ENCODE measurements at regions not wholly inside any gene's neighbourhood (a gene's known extent, or its start where the extent isn't known, plus 50 kb on each side); places are given as distances from the start of the nearest gene placed in this dataset.

DNA sequence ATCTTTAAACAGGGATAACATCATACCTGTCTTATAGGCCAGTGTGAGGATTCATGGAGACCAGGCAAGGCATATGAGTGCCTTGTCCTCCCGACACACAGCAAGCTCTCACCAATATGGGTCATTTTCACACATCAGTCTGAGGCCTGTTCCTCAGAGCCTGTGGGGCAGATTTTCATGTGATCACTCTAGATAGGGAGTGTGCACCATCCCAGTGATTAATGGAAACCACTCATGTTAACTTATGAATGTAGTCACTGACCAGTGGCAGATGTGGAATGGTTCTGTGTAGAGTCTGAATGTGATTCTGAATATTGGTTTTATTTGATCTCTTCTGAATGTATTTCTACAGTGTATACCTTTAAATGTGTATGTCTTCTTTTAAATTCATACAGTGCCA lies 219.7 kb upstream of the SFSWAP start:
- TF ChIP-seq, protein P1, sequence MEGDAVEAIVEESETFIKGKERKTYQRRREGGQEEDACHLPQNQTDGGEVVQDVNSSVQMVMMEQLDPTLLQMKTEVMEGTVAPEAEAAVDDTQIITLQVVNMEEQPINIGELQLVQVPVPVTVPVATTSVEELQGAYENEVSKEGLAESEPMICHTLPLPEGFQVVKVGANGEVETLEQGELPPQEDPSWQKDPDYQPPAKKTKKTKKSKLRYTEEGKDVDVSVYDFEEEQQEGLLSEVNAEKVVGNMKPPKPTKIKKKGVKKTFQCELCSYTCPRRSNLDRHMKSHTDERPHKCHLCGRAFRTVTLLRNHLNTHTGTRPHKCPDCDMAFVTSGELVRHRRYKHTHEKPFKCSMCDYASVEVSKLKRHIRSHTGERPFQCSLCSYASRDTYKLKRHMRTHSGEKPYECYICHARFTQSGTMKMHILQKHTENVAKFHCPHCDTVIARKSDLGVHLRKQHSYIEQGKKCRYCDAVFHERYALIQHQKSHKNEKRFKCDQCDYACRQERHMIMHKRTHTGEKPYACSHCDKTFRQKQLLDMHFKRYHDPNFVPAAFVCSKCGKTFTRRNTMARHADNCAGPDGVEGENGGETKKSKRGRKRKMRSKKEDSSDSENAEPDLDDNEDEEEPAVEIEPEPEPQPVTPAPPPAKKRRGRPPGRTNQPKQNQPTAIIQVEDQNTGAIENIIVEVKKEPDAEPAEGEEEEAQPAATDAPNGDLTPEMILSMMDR (IDR thresholded peaks at IDR 0.05), result no peak
- no peak for TF ChIP-seq EP300 (IDR thresholded peaks at IDR 0.05)
- no peak for TF ChIP-seq POLR2A (IDR thresholded peaks at IDR 0.05)
- TF ChIP-seq POLR2AphosphoS5 (IDR thresholded peaks at IDR 0.05), result no peak

Data from suprapubic skin (tissue), 4 donors.